Stimulated activated naive CD8-positive, alpha-beta T cell treated with anti-CD3 and anti-CD28 coated beads, Interleukin-15, Interleukin-2, amounts not matched to agents 100 ng/mL and 50 ng/mL, for 24 hours (primary cell): ENCODE measurements at regions not wholly inside any gene's neighbourhood (a gene's known extent, or its start where the extent isn't known, plus 50 kb on each side); places are given as distances from the start of the nearest gene placed in this dataset.
"Not testable (repeated sequence)": the region's sequence is repeated elsewhere in the genome, so short reads cannot be mapped to it uniquely, and the experiment has no call there.

ENCODE experiments used
- H3K27ac Mint-ChIP-seq: one replicate; pipeline ENCODE4 v1.8.0; 2021; ENCODE audit warnings: mild to moderate bottlenecking, mixed read lengths
- H3K27me3 Mint-ChIP-seq: one replicate; pipeline ENCODE4 v1.8.0; 2021; ENCODE audit warnings: mixed read lengths
- H3K36me3 Mint-ChIP-seq: one replicate; pipeline ENCODE4 v1.8.0; 2021; ENCODE audit warnings: low read depth, mixed read lengths
- H3K4me1 Mint-ChIP-seq: one replicate; pipeline ENCODE4 v1.8.0; 2021; ENCODE audit warnings: low read depth, mixed read lengths
- H3K4me3 Mint-ChIP-seq: one replicate; pipeline ENCODE4 v1.8.0; 2021; ENCODE audit warnings: mild to moderate bottlenecking, mixed read lengths
- H3K9me3 Mint-ChIP-seq: one replicate; pipeline ENCODE4 v1.8.0; 2021; ENCODE audit warnings: mixed read lengths

- Mint-ChIP-seq H3K27ac (no peak overlapping the region), H3K27me3 (no peaks in the 10 kb centered on the region), H3K36me3 (no peaks in the 10 kb centered on the region), H3K4me3 (no peak overlapping the region), H3K9me3 (no peaks in the 10 kb centered on the region), H3K4me1 (peaks cover 19% of the 10 kb centered on the region)
These were observed 493.6 kb upstream of the PROK2 start for GRCh38 chr3:72278349-72279067.

- Mint-ChIP-seq H3K4me1 (peaks cover 21% of the 10 kb centered on the region), H3K4me3 (no peak overlapping the region), H3K36me3 (no peaks in the 10 kb centered on the region), H3K27ac (no peak overlapping the region), H3K27me3 (no peaks in the 10 kb centered on the region), H3K9me3 (no peaks in the 10 kb centered on the region)
These were observed 492.8 kb upstream of the PROK2 start for GRCh38 chr3:72277710-72278109.

GRCh38 chr3:72276806-72277205 lies 491.9 kb upstream of the PROK2 start:
- H3K27me3 Mint-ChIP-seq: no peaks in the 10 kb centered on the region
- peaks cover 27% of the 10 kb centered on the region for H3K4me1 Mint-ChIP-seq
- H3K36me3 Mint-ChIP-seq: no peaks in the 10 kb centered on the region
- H3K4me3 Mint-ChIP-seq: no peak overlapping the region
- H3K9me3 Mint-ChIP-seq: no peaks in the 10 kb centered on the region
- no peak overlapping the region for H3K27ac Mint-ChIP-seq

GRCh38 chr3:72275331-72275751 lies 490.4 kb upstream of the PROK2 start:
- H3K36me3 Mint-ChIP-seq: no peaks in the 10 kb centered on the region
- H3K27me3 Mint-ChIP-seq: no peaks in the 10 kb centered on the region
- no peak overlapping the region for H3K4me3 Mint-ChIP-seq
- H3K9me3 Mint-ChIP-seq: no peaks in the 10 kb centered on the region
- H3K4me1 Mint-ChIP-seq: peaks cover 38% of the 10 kb centered on the region
- H3K27ac Mint-ChIP-seq: no peak overlapping the region

- no peak overlapping the region for H3K27ac Mint-ChIP-seq
- H3K36me3 Mint-ChIP-seq: no peaks in the 10 kb centered on the region
- peaks cover 45% of the 10 kb centered on the region for H3K4me1 Mint-ChIP-seq
- H3K27me3 Mint-ChIP-seq: no peaks in the 10 kb centered on the region
- no peak overlapping the region for H3K4me3 Mint-ChIP-seq
- no peaks in the 10 kb centered on the region for H3K9me3 Mint-ChIP-seq
These were observed 489.8 kb upstream of the PROK2 start for GRCh38 chr3:72274493-72275330.

- Mint-ChIP-seq H3K27me3 (no peaks in the 10 kb centered on the region), H3K4me3 (no peak overlapping the region), H3K36me3 (no peaks in the 10 kb centered on the region), H3K4me1 (peaks cover 49% of the 10 kb centered on the region), H3K9me3 (no peaks in the 10 kb centered on the region), H3K27ac (no peak overlapping the region)
These were observed 488.7 kb upstream of the PROK2 start for GRCh38 chr3:72273615-72274014.

GRCh38 chr3:72272356-72272755 lies 487.4 kb upstream of the PROK2 start:
- H3K27ac Mint-ChIP-seq: no peak overlapping the region
- no peaks in the 10 kb centered on the region for H3K27me3 Mint-ChIP-seq
- no peak overlapping the region for H3K4me3 Mint-ChIP-seq
- peaks cover 57% of the 10 kb centered on the region for H3K4me1 Mint-ChIP-seq
- no peaks in the 10 kb centered on the region for H3K36me3 Mint-ChIP-seq
- H3K9me3 Mint-ChIP-seq: no peaks in the 10 kb centered on the region

GRCh38 chr3:72271923-72272322 lies 487.0 kb upstream of the PROK2 start:
- no peaks in the 10 kb centered on the region for H3K27me3 Mint-ChIP-seq
- no peaks in the 10 kb centered on the region for H3K36me3 Mint-ChIP-seq
- no peaks in the 10 kb centered on the region for H3K9me3 Mint-ChIP-seq
- peaks cover 62% of the 10 kb centered on the region for H3K4me1 Mint-ChIP-seq
- no peak overlapping the region for H3K4me3 Mint-ChIP-seq
- H3K27ac Mint-ChIP-seq: no peak overlapping the region

- Mint-ChIP-seq H3K4me1 (peaks cover 69% of the 10 kb centered on the region), H3K4me3 (no peak overlapping the region), H3K9me3 (no peaks in the 10 kb centered on the region), H3K36me3 (no peaks in the 10 kb centered on the region), H3K27me3 (no peaks in the 10 kb centered on the region), H3K27ac (no peak overlapping the region)
These were observed 486.3 kb upstream of the PROK2 start for GRCh38 chr3:72271216-72271615.

GRCh38 chr3:72270730-72271129 lies 485.8 kb upstream of the PROK2 start:
- no peaks in the 10 kb centered on the region for H3K36me3 Mint-ChIP-seq
- no peak overlapping the region for H3K4me3 Mint-ChIP-seq
- peaks cover 74% of the 10 kb centered on the region for H3K4me1 Mint-ChIP-seq
- H3K9me3 Mint-ChIP-seq: no peaks in the 10 kb centered on the region
- H3K27ac Mint-ChIP-seq: no peak overlapping the region
- H3K27me3 Mint-ChIP-seq: no peaks in the 10 kb centered on the region

- H3K9me3 Mint-ChIP-seq: no peaks in the 10 kb centered on the region
- H3K27ac Mint-ChIP-seq: no peak overlapping the region
- peaks cover 2% of the 10 kb centered on the region for H3K27me3 Mint-ChIP-seq
- no peaks in the 10 kb centered on the region for H3K36me3 Mint-ChIP-seq
- peaks cover 76% of the 10 kb centered on the region for H3K4me1 Mint-ChIP-seq
- no peak overlapping the region for H3K4me3 Mint-ChIP-seq
These were observed 485.2 kb upstream of the PROK2 start for GRCh38 chr3:72270072-72270681.

GRCh38 chr3:72269475-72269874 lies 484.5 kb upstream of the PROK2 start:
- H3K27ac Mint-ChIP-seq: peak overlapping the region; percentile 31
- peaks cover 71% of the 10 kb centered on the region for H3K4me1 Mint-ChIP-seq

GRCh38 chr3:72266921-72267524 lies 482.1 kb upstream of the PROK2 start:
- not testable (repeated sequence) for H3K9me3 Mint-ChIP-seq, H3K36me3 Mint-ChIP-seq, H3K4me3 Mint-ChIP-seq, H3K27me3 Mint-ChIP-seq
- peaks cover 56% of the 10 kb centered on the region for H3K4me1 Mint-ChIP-seq
- peak overlapping the region; percentile 67 for H3K27ac Mint-ChIP-seq

More at GRCh38 chr3:72269475-72269874, 484.5 kb upstream of the PROK2 start:
- peaks cover 4% of the 10 kb centered on the region for H3K27me3 Mint-ChIP-seq
- no peak overlapping the region for H3K4me3 Mint-ChIP-seq
- H3K36me3 Mint-ChIP-seq: no peaks in the 10 kb centered on the region
- no peaks in the 10 kb centered on the region for H3K9me3 Mint-ChIP-seq

GRCh38 chr3:72266016-72266370 lies 481.0 kb upstream of the PROK2 start:
- Mint-ChIP-seq H3K27ac (peak overlapping the region; percentile 84), H3K4me1 (peaks cover 48% of the 10 kb centered on the region), H3K36me3 (no peaks in the 10 kb centered on the region), H3K27me3 (peaks cover 4% of the 10 kb centered on the region), H3K4me3 (no peak overlapping the region), H3K9me3 (no peaks in the 10 kb centered on the region)
